PC-9 (cell line): ENCODE measurements at regions not wholly inside any gene's neighbourhood (a gene's known extent, or its start where the extent isn't known, plus 50 kb on each side); places are given as distances from the start of the nearest gene placed in this dataset.

Experiments
- BruUV-seq: library from RNA; stranded (reverse); fragments of 400-500 nt; replicated peaks from 2 replicates; lab custom pipeline; 2021; lab: Mats Ljungman, UMichigan
- CTCF ChIA-PET: fragments of 300-600 bp; sonication (Branson Sonifier 250); formaldehyde crosslinking; loops from one replicate; lab custom pipeline; 2022; ENCODE audit warnings: antibody characterized with exemption; lab: Charles Lee
- POLR2A ChIA-PET: fragments of 300-600 bp; sonication (Branson Sonifier 250); formaldehyde crosslinking; loops from one replicate; lab custom pipeline; 2022; ENCODE audit warnings: antibody characterized with exemption; ENCODE audit not compliant: unreplicated experiment; lab: Charles Lee
- DNase-seq, 2 experiments: peaks; one replicate each; pipeline versions ENCODE4 v3.0.0 to v3.0.0-alpha.2; 2015 to 2022; ENCODE audit warnings: mixed read lengths in 1 of 2
- H2AFZ ChIP-seq: fragments of 200-600 bp; sonication (generic); 2 replicates; pipeline ENCODE4 v1.8.1; 2017; ENCODE audit warnings: antibody characterized with exemption
- H3F3A ChIP-seq: fragments of 200-600 bp; sonication (generic); 2 replicates; pipeline ENCODE4 v1.8.1; 2017; ENCODE audit warnings: antibody characterized with exemption, mild to moderate bottlenecking, low read depth; ENCODE audit not compliant: insufficient read depth
- H3K27ac ChIP-seq: fragments of 200-600 bp; sonication (generic); 2 replicates; pipeline ENCODE4 v1.6.1; 2016; ENCODE audit warnings: mixed run types
- H3K27me3 ChIP-seq: fragments of 200-600 bp; sonication (generic); 2 replicates; pipeline ENCODE4 v1.6.1; 2016; ENCODE audit warnings: low read depth, mixed run types; ENCODE audit not compliant: insufficient read depth
- H3K36me3 ChIP-seq: fragments of 200-600 bp; sonication (generic); 2 replicates; pipeline ENCODE4 v1.6.1; 2016; ENCODE audit warnings: low read depth, mixed run types
- H3K4me1 ChIP-seq: fragments of 200-600 bp; sonication (generic); replicated peaks from 2 replicates; pipeline ENCODE4 v1.6.1; 2016; ENCODE audit warnings: mixed run types; ENCODE audit not compliant: insufficient read depth
- H3K4me2 ChIP-seq: fragments of 200-600 bp; sonication (generic); 2 replicates; pipeline ENCODE4 v1.6.1; 2017; ENCODE audit warnings: mixed run types
- H3K4me3 ChIP-seq: fragments of 200-600 bp; sonication (generic); 2 replicates; pipeline ENCODE4 v1.6.1; 2016; ENCODE audit warnings: mixed run types
- H3K79me2 ChIP-seq: fragments of 200-600 bp; sonication (generic); 2 replicates; pipeline ENCODE4 v1.6.1; 2017; ENCODE audit warnings: low read depth, mixed run types
- H3K9me2 ChIP-seq: fragments of 200-600 bp; sonication (generic); 2 replicates; pipeline ENCODE4 v1.8.1; 2017; ENCODE audit warnings: mild to moderate bottlenecking; ENCODE audit not compliant: insufficient read depth
- H3K9me3 ChIP-seq: fragments of 200-600 bp; sonication (generic); 2 replicates; pipeline ENCODE4 v1.8.1; 2016; ENCODE audit warnings: low read depth; ENCODE audit not compliant: insufficient read depth
- H4K20me1 ChIP-seq: fragments of 200-600 bp; sonication (generic); 2 replicates; pipeline ENCODE4 v1.8.1; 2017; ENCODE audit not compliant: insufficient read depth
- CTCF ChIP-seq: fragments of 200-600 bp; sonication (generic); conservative IDR thresholded peaks from 2 replicates; pipeline ENCODE4 v1.6.1; 2017; ENCODE audit warnings: mixed run types, antibody characterized with exemption, mild to moderate bottlenecking, moderate library complexity
- EZH2 ChIP-seq: fragments of 200-600 bp; sonication (generic); IDR thresholded peaks from 2 replicates; pipeline ENCODE4 v1.8.0; 2017; ENCODE audit warnings: antibody characterized with exemption, low read depth
- intact Hi-C: fragments of 100-400 bp; cut with micrococcal nuclease; formaldehyde crosslinking; loops from one replicate; pipeline ENCODE4 v1.10.0; 2022; ENCODE audit not compliant: unreplicated experiment

- Histone ChIP-seq H3K4me2 (no peak overlapping the region), H3K4me3 (no peak overlapping the region), H3F3A (no peaks in the 10 kb centered on the region), H3K27me3 (no peaks in the 10 kb centered on the region), H2AFZ (no peak overlapping the region), H3K9me2 (no peaks in the 10 kb centered on the region), H3K4me1 (no peaks in the 10 kb centered on the region), H3K27ac (no peak overlapping the region), H4K20me1 (no peaks in the 10 kb centered on the region), H3K9me3 (no peaks in the 10 kb centered on the region; the same call in 1 of the 2 replicates), H3K79me2 (no peaks in the 10 kb centered on the region), H3K36me3 (no peaks in the 10 kb centered on the region)
- DNase-seq: no peak
- BruUV-seq: no TSS peak
- intact Hi-C loops: no loop called here
- TF ChIP-seq EZH2 (no peak), CTCF (no peak)
- CTCF ChIA-PET: no interaction called here
- POLR2A ChIA-PET: no interaction called here
Observed at GRCh38 chr11:29368126-29368525, 648.7 kb downstream of the KCNA4 start.

GRCh38 chr11:29364006-29364405, 652.8 kb downstream of the KCNA4 start:
- Histone ChIP-seq H3K4me2 (no peak overlapping the region), H2AFZ (no peak overlapping the region), H3K27ac (no peak overlapping the region), H3K4me3 (no peak overlapping the region), H4K20me1 (no peaks in the 10 kb centered on the region), H3K79me2 (no peaks in the 10 kb centered on the region), H3K9me3 (no peaks in the 10 kb centered on the region), H3F3A (no peaks in the 10 kb centered on the region), H3K27me3 (no peaks in the 10 kb centered on the region), H3K4me1 (no peaks in the 10 kb centered on the region), H3K9me2 (no peaks in the 10 kb centered on the region), H3K36me3 (no peaks in the 10 kb centered on the region)
- POLR2A ChIA-PET: no interaction called here
- TF ChIP-seq CTCF: no peak
- TF ChIP-seq EZH2: no peak
- no TSS peak for BruUV-seq
- CTCF ChIA-PET: no interaction called here
- intact Hi-C loops: no loop called here
- no peak for DNase-seq

- Histone ChIP-seq H3F3A (no peaks in the 10 kb centered on the region), H3K4me1 (no peaks in the 10 kb centered on the region), H3K4me2 (no peak overlapping the region), H3K79me2 (no peaks in the 10 kb centered on the region), H3K9me3 (no peaks in the 10 kb centered on the region), H3K36me3 (no peaks in the 10 kb centered on the region), H3K27ac (no peak overlapping the region), H3K9me2 (no peaks in the 10 kb centered on the region), H4K20me1 (no peaks in the 10 kb centered on the region), H3K4me3 (no peak overlapping the region), H3K27me3 (no peaks in the 10 kb centered on the region), H2AFZ (no peak overlapping the region)
- intact Hi-C loops: no loop called here
- no TSS peak for BruUV-seq
- no peak for DNase-seq
- CTCF ChIA-PET: no interaction called here
- POLR2A ChIA-PET: no interaction called here
- TF ChIP-seq EZH2 (no peak), CTCF (no peak)
Observed at GRCh38 chr11:29361369-29361768, 655.5 kb downstream of the KCNA4 start.
